ENCODE measurements at regions not wholly inside any gene's neighbourhood (a gene's known extent, or its start where the extent isn't known, plus 50 kb on each side); places are given as distances from the start of the nearest gene placed in this dataset.

- DNase-seq (ENCODE audit: low spot score) (no peak), ATAC-seq (no peak)
- no peaks in the 10 kb centered on the region for H3K4me1 Mint-ChIP-seq
- H3K36me3 Mint-ChIP-seq: no peaks in the 10 kb centered on the region
- CTCF ChIA-PET: no interaction called here
- TF ChIP-seq ARID4B (CRISPR knock-in tag; IDR thresholded peaks at IDR 0.05; ENCODE audit: borderline replicate concordance): no peak
- TF ChIP-seq PREB (CRISPR knock-in tag; IDR thresholded peaks at IDR 0.05; ENCODE audit: borderline replicate concordance): no peak
- TF ChIP-seq IRF2 (CRISPR knock-in tag; IDR thresholded peaks at IDR 0.05; ENCODE audit: borderline replicate concordance, low read depth): no peak
- TF ChIP-seq FOXP1 (CRISPR knock-in tag; IDR thresholded peaks at IDR 0.05; ENCODE audit: borderline replicate concordance): no peak
- TF ChIP-seq SP1 (CRISPR knock-in tag; conservative IDR thresholded peaks at IDR 0.05): no peak
- TF ChIP-seq NFATC4 (CRISPR knock-in tag; IDR thresholded peaks at IDR 0.05): no peak
- no peak for TF ChIP-seq HMGA2 (CRISPR knock-in tag; IDR thresholded peaks at IDR 0.05)
- no peak for TF ChIP-seq ESRRA (CRISPR knock-in tag; IDR thresholded peaks at IDR 0.05; ENCODE audit: borderline replicate concordance)
- H3K9me3 Mint-ChIP-seq: no peaks in the 10 kb centered on the region
- H3K4me3 Mint-ChIP-seq: no peak overlapping the region
- POLR2A ChIA-PET: no interaction called here
- no peak overlapping the region for H3K27ac Mint-ChIP-seq
- H3K27me3 Mint-ChIP-seq (ENCODE audit: low read depth): no peaks in the 10 kb centered on the region; the same call in none of the 2 replicates
These were observed 153.8 kb downstream of the UNC5CL start for GRCh38 chr6:40885139-40885774.

GRCh38 chr6:40882323-40882997, 156.6 kb downstream of the UNC5CL start:
- H3K36me3 Mint-ChIP-seq: peaks cover 9% of the 10 kb centered on the region
- no peak for TF ChIP-seq ZBTB21 (CRISPR knock-in tag; IDR thresholded peaks at IDR 0.05; ENCODE audit: borderline replicate concordance)
- TF ChIP-seq STAT6 (CRISPR knock-in tag; conservative IDR thresholded peaks at IDR 0.05; ENCODE audit: low read depth): no peak
- TF ChIP-seq ZMAT4 (CRISPR knock-in tag; IDR thresholded peaks at IDR 0.05): no peak
- no peak for TF ChIP-seq ZSCAN18 (CRISPR knock-in tag; IDR thresholded peaks at IDR 0.05)
- no peak for TF ChIP-seq EMX1 (CRISPR knock-in tag; IDR thresholded peaks at IDR 0.05)
- no peak for TF ChIP-seq USF1 (CRISPR knock-in tag; IDR thresholded peaks at IDR 0.05)
- no peak for TF ChIP-seq E2F4 (CRISPR knock-in tag; IDR thresholded peaks at IDR 0.05; ENCODE audit: borderline replicate concordance, low read depth)
- TF ChIP-seq NFE2L1 (CRISPR knock-in tag; IDR thresholded peaks at IDR 0.05): no peak
- TF ChIP-seq ESRRA (CRISPR knock-in tag; IDR thresholded peaks at IDR 0.05; ENCODE audit: borderline replicate concordance): no peak
- TF ChIP-seq RORB (CRISPR knock-in tag; IDR thresholded peaks at IDR 0.05): no peak
- TF ChIP-seq USF2 (CRISPR knock-in tag; IDR thresholded peaks at IDR 0.05): no peak

More at GRCh38 chr6:40882323-40882997, 156.6 kb downstream of the UNC5CL start:
- no peaks in the 10 kb centered on the region for H3K4me1 Mint-ChIP-seq
- peaks cover 18% of the 10 kb centered on the region for H3K9me3 Mint-ChIP-seq
- ATAC-seq: no peak
- no peak for DNase-seq (ENCODE audit: low spot score)
- CTCF ChIA-PET: interaction anchor here (1.2 kb wide), 1 partner anchor 12 kb away, joined by 6 read pairs; no protein-coding TSS in a partner anchor
- peaks cover 11% of the 10 kb centered on the region; the same call in 1 of the 2 replicates for H3K27me3 Mint-ChIP-seq (ENCODE audit: low read depth)
- H3K4me3 Mint-ChIP-seq: no peak overlapping the region
- POLR2A ChIA-PET: no interaction called here
- no peak overlapping the region for H3K27ac Mint-ChIP-seq
